GM18498 (cell line): ENCODE measurements at regions not wholly inside any gene's neighbourhood (a gene's known extent, or its start where the extent isn't known, plus 50 kb on each side); places are given as distances from the start of the nearest gene placed in this dataset.
"Not testable (repeated sequence)": the region's sequence is repeated elsewhere in the genome, so short reads cannot be mapped to it uniquely, and the experiment has no call there.

Experiments used
- ATAC-seq: cut with Tn5 transposase; IDR thresholded peaks from one replicate; pipeline ENCODE4 v1.9.1; 2021; ENCODE audit warnings: mild to moderate bottlenecking, moderate library complexity; ENCODE audit not compliant: unreplicated experiment

DNA sequence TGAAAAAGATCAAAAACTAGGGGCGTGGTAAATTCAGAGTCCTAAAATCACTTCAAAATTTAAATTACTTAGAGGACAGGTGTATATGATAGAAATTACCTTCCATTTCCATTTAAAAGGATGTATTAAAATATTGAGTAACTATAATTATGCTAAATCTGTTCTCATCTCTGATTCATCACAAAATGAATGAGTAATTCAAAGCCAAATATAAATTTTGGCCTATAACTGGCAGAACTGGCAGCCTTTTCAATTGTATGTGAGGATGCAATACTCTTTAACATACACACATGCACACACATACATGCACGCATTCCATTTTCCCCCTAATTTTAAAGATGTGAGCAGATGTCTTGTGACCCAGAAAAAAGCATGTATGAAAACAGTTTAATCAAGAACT lies 194.6 kb downstream of the EPM2A start:
- ATAC-seq: no peak

DNA sequence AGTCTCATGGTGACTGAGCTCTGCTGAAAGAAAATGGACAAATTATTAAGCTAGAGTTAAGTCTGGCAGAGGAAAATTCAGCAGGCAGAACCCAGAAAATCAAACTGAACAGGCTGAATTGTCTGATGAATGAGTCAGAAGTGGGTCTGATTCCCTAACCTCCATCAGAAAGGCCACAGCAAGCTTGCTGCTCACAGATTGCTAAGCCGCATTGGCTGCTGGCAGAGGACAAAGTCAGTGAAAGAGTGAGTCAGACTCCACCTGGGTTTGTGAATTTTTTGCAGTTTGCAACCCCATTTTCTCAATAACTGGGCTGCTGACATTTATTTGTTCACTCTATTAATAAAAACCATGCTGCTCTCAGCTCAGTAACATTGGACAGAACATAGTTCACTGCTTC lies 191.3 kb downstream of the EPM2A start:
- ATAC-seq: no peak

DNA sequence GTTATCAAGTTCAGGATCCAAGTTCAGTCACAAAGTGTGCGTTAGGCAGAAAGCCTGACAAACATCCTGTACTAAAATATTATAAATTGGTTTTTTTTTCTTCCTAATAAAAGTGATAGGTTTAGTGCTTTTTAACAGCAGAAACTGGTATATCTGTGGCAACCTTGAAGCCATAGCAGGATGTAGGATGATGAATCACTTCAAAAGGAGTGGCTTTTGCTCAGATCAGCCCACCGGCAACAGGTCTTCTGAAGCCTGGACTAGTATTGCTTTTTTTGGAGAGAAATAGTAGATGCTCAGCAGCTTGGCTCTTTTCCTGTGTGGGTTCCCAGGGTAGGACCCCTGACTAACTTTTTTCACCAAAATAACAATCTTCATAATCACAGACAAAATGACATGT lies 190.8 kb downstream of the EPM2A start:
- ATAC-seq: no peak

DNA sequence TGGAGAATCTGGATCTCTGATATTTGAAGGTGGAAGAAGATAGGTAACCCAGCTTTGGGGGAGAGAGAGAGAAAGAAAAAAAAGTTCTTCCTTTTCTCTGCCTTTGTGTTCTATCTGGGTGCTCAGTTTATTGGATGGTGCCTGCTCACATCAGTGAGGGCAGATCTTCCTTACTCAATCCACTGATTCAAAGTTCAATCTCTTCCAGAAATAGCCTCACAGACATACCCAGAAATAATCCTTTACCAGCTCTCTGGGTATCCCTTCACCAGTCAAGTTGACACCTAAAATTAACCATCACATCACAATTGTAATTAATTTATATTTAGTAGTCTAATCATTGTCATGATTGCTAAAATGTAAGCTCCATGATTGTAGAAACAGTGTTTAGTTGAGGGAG lies 189.1 kb downstream of the EPM2A start:
- no peak for ATAC-seq

DNA sequence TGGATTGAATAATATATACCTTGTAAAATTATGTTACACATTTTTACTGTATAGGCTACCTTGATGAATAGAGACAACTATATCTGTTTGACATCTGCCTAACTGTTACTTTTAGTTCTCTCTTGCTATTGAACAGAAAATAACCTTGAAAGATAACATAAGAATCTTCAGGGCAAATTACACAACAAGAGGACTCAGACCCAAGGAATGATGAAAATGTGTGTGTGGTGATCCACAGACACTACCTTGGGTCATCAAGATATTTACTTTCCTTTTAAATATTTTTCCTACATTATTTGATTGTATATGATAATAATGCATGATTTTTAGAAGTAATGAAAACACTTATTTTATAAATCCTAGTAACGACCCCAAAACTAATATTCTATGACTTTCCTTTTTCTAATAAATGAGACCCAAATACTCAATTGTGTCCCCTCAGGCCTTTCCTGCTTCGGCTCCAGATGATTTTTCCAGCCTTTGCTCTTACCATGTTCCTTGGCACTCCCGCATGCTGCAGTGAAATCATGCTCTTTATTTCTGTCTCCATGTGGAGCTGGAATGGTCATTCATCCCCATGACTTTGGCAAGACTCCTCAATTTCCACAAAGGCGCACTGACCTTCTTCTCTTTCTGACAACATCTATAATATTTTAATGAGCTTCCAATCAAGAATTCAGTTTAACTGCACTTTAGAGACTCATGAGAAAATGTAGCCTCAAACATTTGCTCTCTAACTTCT lies 187.6 kb downstream of the EPM2A start:
- ATAC-seq: no peak

DNA sequence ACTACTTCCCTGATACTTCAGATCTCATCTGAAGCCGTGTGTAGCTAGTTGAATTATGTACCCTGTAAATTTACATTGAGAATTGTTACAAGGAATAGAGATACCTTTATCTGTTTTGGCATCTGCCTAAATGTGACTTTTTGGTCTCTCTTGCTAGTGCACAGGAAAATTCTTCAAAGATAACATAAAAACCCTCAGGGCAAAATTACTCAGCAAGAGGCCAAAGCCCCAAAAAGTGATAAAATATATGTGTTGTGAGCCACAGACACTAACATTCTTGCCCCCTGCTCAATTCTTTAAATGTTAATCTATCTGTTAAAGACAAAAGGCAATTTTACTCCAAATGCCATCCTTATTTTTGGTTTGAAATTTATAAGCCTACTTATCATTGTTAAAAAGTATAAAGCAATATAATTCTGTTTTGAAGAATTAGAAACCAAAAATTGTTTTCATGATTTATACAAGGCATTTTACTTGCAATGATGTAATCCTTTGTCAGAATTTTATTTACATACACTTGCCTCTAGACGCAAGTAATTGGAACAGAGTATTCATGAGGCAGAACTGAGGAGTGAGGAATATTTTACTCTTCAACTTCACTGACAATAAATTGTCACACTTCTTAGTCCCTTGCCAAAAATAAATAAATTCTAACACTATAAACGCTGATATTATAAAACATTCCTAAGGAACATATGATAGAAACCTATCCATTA lies 186.2 kb downstream of the EPM2A start:
- ATAC-seq: no peak

DNA sequence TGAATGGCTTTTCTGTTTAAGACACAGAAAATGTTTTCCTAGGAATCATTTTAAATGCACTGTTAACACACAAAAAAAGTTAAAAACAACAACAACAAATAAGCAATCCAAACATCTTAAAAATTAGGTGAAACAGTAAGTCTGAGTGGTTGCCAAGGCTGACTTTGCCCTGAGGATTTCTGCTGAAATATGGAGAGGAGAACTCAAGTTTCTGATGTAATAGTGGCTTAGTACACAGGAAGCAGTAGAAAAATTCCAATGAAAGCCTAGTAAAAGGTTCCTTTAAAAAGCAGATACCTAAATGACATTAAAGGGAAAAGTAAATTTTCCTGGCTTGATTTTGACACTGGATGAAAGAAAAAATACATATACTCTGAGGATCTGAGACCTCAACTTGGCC lies 184.2 kb downstream of the EPM2A start:
- no peak for ATAC-seq

DNA sequence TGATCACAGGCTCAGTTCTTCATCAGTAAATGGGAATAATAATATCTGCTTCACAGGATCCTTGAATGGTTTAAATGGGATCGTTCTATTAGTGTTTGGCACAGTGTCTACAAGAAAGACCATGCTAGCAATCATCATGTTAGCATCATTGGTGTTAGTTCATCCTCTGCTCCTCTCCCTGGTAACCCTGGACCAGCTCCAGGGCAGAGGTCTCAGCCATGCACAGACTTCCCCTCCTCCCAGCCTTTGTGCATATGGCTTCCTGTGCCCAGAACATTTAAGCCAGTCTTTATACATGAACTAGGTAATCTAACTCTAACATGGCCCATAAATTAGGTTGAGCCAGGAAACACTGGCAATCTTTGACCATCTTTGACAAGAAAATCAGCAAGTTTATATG lies 180.2 kb downstream of the EPM2A start:
- ATAC-seq: no peak

DNA sequence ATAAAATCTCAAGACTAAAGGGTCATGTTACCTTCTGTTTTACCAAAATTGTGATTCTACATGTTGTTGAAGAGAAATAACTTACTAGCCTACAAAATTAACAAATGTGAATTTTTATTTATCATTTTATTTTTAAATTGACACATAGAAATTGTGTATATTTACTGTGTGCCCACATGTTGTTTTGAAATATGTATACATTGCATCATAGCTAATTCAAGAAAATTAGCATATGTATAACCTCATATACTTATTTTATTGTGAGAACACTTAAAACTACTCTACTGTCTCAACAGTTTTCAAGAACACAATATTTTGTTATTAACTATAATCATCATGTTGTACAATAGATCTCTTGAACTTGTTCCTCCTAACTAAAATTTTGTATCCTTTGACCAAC lies 177.8 kb downstream of the EPM2A start:
- no peak for ATAC-seq

DNA sequence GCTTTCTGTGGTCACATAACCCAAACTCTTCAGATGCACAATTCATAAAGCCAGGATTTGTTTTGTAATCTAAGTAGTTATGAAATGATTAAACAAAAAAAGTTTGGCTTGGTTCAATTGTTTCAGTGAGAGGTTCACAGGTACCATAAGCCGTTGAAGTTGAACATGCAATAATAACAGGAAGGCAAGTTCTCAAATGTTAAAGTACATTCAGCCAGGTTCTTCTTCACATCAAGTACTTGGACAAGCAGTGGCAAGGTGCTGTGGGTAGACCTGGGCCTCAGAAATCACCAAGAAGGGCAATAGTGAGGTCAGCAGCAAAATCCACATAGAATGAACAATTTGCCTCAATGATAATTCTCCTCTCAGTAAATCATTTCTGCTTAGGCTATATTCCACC lies 175.5 kb downstream of the EPM2A start:
- ATAC-seq: no peak

DNA sequence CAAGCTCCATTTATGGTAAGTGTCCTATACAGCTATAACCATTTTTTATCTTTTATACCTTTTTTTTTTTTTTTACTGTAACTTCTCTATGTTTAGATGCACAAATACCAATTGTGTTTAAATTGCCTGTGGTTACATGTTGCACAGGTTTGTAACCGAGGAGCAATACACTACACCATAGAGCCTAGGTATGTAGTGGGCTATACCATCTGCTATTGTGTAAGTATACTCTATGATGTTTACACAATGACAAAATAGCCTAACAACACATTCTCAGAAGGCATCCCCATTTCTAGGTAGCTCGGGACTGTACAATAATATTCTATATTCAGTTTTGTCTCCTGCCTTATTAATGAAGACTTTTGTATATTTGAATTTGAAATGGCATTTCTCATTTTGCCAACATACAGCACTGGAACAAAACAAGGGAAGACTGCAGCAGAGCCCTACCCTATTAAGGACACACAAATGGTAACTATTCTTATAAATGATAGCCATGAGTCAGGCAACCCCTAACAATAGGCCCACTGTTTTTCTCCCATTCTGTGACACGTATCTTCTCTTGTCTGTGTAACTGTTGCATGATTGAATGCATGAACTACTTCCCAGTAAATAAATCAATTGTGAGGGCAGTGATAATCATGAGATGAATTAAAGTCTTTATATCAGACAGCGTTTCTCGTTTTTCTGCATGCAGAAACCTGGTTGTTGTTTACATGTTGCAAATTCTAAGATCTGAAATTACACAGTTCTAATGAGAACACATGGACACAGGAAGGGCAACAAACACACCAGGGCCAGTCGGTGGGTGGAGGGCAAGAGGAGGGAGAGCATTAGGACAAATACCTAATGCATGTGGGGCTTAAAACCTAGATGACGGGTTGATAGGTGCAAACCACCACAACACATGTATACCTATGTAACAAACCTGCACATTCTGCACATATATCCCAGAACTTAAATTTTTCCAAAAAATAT lies 173.9 kb downstream of the EPM2A start:
- ATAC-seq: no peak

DNA sequence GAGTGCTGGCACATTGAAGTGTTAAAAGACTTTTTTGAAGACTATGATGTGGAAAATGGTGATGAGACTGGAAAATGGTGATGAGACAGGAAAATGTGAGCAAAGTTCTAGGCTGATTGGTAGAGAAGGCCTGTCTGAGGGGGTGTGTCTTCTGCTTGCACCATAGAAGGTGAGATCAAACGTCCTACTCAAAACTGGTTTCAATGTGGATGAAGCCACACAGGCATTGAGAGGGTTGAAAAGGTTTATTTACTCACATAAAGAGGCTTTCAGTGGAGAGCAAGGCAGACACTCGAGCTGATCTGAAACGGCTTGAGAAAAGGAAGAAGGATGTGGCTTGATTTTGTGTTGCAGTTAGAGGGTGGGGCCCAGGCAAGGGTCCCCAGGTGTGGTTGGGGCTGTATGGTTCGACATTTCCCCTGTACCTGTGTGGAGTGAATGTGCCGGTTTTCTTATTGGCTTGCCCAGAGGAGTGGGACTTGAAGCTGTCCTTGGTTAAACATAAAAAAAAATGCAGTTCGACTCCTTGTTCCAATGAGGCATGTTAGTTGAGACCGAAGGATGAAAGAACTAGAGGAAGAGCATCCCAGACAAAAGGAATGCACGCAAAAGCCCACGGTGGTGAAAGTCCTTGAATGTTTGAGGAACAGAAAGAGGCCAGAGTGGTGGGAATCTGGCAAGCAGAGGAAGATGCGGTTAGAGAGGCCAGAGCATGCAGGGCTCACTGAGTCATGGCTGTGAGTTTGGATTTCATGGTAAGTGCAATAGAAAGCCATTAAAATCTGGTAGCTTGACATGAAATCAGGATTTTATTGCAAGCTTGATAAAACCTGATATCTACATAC lies 172.3 kb downstream of the EPM2A start:
- no peak for ATAC-seq

DNA sequence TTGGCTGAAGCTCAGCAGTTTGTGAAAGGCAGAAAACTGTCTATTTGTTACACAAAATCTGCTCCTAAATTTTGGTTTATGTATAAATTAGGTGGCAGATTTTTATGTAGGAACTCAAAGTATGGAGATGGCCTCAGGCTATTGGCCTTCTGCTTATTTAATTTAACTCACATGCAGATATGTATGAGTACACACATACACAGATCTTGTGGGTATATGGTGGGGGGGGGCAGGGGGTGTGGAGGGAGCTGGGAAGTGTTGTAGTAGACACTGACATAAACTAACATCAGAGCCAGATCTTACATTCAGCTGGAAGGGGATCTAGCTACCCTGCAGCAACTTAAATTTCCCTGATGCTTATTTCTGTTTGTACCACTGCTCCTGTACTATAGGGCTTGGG lies 170.8 kb downstream of the EPM2A start:
- no peak for ATAC-seq

DNA sequence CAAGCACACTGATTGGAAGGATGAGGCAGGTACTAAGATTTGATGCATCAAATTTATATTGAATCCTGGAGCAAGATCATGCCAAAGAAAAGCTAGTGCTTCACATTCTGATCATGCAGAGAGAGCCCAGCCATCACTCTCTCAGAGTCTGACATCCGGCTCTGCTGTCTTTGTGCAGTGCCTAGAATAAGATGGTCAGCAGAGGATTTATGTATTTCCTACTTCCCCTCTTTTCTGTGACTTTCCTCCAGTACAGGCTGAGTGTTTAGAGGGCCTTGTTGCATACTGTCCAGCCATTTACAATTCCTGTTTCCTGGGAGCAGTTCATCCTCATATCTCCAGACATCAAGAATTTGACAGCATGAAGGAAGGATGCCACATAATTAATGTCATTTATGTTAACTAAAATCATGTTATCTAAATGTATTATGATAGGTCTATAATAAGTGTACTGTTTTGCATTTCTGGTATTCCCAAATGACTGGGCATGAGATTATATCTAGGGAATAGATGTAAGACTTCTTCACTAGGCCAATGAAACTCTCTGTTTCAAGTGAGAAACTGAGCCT lies 167.6 kb downstream of the EPM2A start:
- no peak for ATAC-seq

DNA sequence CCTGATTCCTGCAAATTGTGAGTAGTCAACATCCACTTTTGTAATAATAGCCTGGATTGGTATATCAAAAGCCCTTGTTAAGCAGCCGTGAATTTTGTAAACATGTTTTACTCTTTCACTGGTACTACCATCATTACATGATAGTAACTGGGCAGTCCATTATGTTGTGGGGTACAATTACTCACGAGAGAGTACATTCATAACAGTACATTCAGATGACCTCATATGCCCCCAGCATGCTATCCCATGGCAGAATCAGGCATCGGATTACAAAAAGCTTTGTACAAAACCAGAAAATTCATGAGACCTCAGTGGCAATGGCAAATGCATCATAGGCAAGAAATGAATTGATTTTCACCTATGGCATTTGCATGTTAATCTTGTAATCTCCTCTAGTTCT lies 166.2 kb downstream of the EPM2A start:
- no peak for ATAC-seq

DNA sequence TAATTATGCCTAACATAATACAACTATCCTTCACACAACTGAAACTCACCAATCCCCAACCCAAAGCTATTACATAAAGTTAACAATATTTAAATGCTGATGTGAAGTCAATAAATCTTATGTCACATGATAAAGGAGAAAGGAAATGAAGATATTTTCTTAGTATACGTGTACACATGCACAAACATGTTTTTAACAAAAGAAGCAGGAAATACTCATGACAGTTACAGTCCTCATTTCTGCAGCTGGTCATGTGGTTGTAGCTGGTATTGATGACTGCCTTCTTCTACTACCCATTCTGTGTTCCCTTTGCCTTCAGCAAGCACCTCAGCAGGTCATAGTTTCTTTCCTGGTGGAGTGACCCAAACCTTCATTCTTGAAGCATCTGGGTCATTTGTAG lies 165.0 kb downstream of the EPM2A start:
- ATAC-seq: not testable (repeated sequence)

DNA sequence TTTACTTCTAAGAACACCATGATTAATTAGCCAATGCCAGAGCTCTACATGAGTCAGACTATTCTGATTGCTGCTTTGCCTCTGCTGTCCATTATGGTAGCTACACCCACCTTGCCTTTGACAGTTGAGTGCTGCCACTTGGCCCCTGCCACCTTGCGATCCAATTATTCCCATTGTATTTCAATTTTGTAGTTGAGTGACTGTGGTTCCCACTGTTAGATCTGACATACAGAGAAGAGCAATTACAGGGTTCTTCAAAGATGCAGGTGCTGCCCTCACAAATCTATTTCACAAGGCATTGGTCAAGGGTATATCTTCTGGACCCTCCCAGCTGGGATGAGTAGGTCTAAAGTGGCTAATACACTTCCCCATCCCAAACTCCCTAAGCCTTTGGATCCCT lies 161.1 kb downstream of the EPM2A start:
- not testable (repeated sequence) for ATAC-seq
